ENCODE measurements at regions not wholly inside any gene's neighbourhood (a gene's known extent, or its start where the extent isn't known, plus 50 kb on each side); places are given as distances from the start of the nearest gene placed in this dataset.

DNA sequence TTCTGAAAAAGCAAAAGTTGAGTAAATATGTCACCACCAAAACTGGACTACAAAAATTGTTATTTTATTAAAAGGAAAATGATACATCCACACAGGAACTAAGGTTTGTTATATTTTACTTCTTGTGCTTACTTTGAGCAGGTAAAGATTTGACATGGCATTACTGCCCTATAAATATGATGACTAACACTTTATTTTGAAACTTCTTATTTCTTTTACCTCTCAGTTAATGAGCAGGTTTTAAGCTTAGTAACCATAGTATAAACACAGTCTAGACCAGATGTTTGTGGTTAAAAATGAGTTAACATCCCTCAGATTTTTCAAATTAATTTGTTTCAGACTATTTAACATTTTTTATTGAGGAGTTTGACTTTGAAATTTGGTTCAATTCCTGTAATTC is 862.5 kb upstream of the USP15 start:
- H3K4me1 ChIP-seq (replicated peaks in 1 of 2; ENCODE audit: control insufficient read depth in 2 of 2, insufficient read depth in 2 of 2, low read length in 2 of 2) = no peaks in the 10 kb centered on the region
- no peak for ATAC-seq
- ChIA-PET CTCF (ENCODE audit: low intra/inter-chr PET ratio) (no interaction called here), POLR2A (interaction anchor here (0.6 kb wide), 1 partner anchor 1206 kb away, joined by 3 read pairs; no protein-coding TSS in a partner anchor)
- no peaks in the 10 kb centered on the region for H3K36me3 ChIP-seq (ENCODE audit: control insufficient read depth, insufficient read depth, low read length)
- H3K27ac ChIP-seq (ENCODE audit: extremely low read depth, low read depth, low read length) = no peak overlapping the region
- no peaks in the 10 kb centered on the region for H3K27me3 ChIP-seq (ENCODE audit: control insufficient read depth in 2 of 2, insufficient read depth in 2 of 2, low read length in 2 of 2)
- no peak overlapping the region for H3K9ac ChIP-seq (ENCODE audit: insufficient read depth in 1 of 2, low read depth in 2 of 2, low read length in 2 of 2)
- no peak for FAIRE-seq
- intact Hi-C loops (cut with micrococcal nuclease) (no loop called here), in situ Hi-C loops (cut with MboI) (no loop called here)
- TF ChIP-seq, protein P1, sequence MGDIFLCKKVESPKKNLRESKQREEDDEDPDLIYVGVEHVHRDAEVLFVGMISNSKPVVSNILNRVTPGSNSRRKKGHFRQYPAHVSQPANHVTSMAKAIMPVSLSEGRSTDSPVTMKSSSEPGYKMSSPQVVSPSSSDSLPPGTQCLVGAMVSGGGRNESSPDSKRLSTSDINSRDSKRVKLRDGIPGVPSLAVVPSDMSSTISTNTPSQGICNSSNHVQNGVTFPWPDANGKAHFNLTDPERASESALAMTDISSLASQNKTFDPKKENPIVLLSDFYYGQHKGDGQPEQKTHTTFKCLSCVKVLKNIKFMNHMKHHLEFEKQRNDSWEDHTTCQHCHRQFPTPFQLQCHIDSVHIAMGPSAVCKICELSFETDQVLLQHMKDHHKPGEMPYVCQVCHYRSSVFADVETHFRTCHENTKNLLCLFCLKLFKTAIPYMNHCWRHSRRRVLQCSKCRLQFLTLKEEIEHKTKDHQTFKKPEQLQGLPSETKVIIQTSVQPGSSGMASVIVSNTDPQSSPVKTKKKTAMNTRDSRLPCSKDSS (IDR thresholded peaks at IDR 0.05; ENCODE audit: low read depth, partially characterized antibody) = no peak
- peak; percentile 29; the same call in 1 of the 2 replicates for TF ChIP-seq ZNF316 (IDR thresholded peaks at IDR 0.05)
- no TSS peak for BruUV-seq (replicated peaks)
- H3K79me2 ChIP-seq (ENCODE audit: control insufficient read depth, insufficient read depth, low read length) = no peaks in the 10 kb centered on the region
- no peaks in the 10 kb centered on the region for H4K20me1 ChIP-seq (replicated peaks; ENCODE audit: control insufficient read depth, insufficient read depth, low read length)
- H3K4me2 ChIP-seq (ENCODE audit: insufficient read depth, low read length) = no peak overlapping the region
- DNase-seq (ENCODE audit: extremely low read depth in 1 of 4, low spot score in 3 of 4) = no peak
- H3K9me1 ChIP-seq (ENCODE audit: control insufficient read depth, insufficient read depth, low read length) = no peaks in the 10 kb centered on the region
- H2AFZ ChIP-seq (ENCODE audit: low read depth, low read length) = no peak overlapping the region
- no peaks in the 10 kb centered on the region for H3K9me3 ChIP-seq (replicated peaks; ENCODE audit: control insufficient read depth, insufficient read depth, low read depth, low read length)
- H3K4me3 ChIP-seq = no peak overlapping the region

DNA sequence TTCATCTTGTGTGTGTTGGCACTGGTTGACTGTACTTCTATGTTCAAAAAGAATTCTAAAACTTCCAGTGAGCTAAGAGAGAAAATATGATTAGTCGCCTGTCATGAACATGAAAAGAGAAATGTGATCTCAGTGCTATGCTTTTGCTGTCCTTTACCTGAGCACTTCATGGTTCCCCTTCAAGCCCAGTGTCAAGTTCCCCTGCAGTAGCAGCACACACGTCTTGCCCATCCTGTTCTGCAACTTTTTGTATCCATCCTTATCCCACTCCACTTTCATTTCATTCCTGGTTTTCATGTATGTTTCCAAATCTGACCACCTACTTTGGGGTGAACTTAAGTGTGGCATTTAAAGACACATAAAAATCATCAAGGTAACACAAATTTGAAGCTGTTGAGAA is 848.0 kb upstream of the USP15 start:
- H3K36me3 ChIP-seq (ENCODE audit: control insufficient read depth, insufficient read depth, low read length) = no peaks in the 10 kb centered on the region
- H3K9me1 ChIP-seq (ENCODE audit: control insufficient read depth, insufficient read depth, low read length) = no peaks in the 10 kb centered on the region
- H3K4me2 ChIP-seq (ENCODE audit: insufficient read depth, low read length) = no peak overlapping the region
- no peak overlapping the region for H3K27ac ChIP-seq (ENCODE audit: extremely low read depth, low read depth, low read length)
- H2AFZ ChIP-seq (ENCODE audit: low read depth, low read length) = no peak overlapping the region
- no TSS peak for BruUV-seq (replicated peaks)
- no peaks in the 10 kb centered on the region; the same call in 1 of the 2 replicates for H3K9me3 ChIP-seq (replicated peaks; ENCODE audit: control insufficient read depth, insufficient read depth, low read depth, low read length)
- ChIA-PET CTCF (ENCODE audit: low intra/inter-chr PET ratio) (no interaction called here), POLR2A (no interaction called here)
- ATAC-seq (no peak), FAIRE-seq (no peak), DNase-seq (ENCODE audit: extremely low read depth in 1 of 4, low spot score in 3 of 4) (no peak)
- 0% methylated on average over 2 of the region's 2 CpGs for WGBS (ENCODE audit: insufficient coverage, low coverage, missing lambda C conversion rate)
- no peak overlapping the region for H3K4me3 ChIP-seq
- H4K20me1 ChIP-seq (replicated peaks; ENCODE audit: control insufficient read depth, insufficient read depth, low read length) = no peaks in the 10 kb centered on the region
- H3K4me1 ChIP-seq (replicated peaks in 1 of 2; ENCODE audit: control insufficient read depth in 2 of 2, insufficient read depth in 2 of 2, low read length in 2 of 2) = no peaks in the 10 kb centered on the region
- in situ Hi-C loops (cut with MboI) = no loop called here
- H3K79me2 ChIP-seq (ENCODE audit: control insufficient read depth, insufficient read depth, low read length) = no peaks in the 10 kb centered on the region
- no peak overlapping the region for H3K9ac ChIP-seq (ENCODE audit: insufficient read depth in 1 of 2, low read depth in 2 of 2, low read length in 2 of 2)
- no peaks in the 10 kb centered on the region for H3K27me3 ChIP-seq (ENCODE audit: control insufficient read depth in 2 of 2, insufficient read depth in 2 of 2, low read length in 2 of 2)
- intact Hi-C loops (cut with micrococcal nuclease) = no loop called here
- TF ChIP-seq, protein P2, sequence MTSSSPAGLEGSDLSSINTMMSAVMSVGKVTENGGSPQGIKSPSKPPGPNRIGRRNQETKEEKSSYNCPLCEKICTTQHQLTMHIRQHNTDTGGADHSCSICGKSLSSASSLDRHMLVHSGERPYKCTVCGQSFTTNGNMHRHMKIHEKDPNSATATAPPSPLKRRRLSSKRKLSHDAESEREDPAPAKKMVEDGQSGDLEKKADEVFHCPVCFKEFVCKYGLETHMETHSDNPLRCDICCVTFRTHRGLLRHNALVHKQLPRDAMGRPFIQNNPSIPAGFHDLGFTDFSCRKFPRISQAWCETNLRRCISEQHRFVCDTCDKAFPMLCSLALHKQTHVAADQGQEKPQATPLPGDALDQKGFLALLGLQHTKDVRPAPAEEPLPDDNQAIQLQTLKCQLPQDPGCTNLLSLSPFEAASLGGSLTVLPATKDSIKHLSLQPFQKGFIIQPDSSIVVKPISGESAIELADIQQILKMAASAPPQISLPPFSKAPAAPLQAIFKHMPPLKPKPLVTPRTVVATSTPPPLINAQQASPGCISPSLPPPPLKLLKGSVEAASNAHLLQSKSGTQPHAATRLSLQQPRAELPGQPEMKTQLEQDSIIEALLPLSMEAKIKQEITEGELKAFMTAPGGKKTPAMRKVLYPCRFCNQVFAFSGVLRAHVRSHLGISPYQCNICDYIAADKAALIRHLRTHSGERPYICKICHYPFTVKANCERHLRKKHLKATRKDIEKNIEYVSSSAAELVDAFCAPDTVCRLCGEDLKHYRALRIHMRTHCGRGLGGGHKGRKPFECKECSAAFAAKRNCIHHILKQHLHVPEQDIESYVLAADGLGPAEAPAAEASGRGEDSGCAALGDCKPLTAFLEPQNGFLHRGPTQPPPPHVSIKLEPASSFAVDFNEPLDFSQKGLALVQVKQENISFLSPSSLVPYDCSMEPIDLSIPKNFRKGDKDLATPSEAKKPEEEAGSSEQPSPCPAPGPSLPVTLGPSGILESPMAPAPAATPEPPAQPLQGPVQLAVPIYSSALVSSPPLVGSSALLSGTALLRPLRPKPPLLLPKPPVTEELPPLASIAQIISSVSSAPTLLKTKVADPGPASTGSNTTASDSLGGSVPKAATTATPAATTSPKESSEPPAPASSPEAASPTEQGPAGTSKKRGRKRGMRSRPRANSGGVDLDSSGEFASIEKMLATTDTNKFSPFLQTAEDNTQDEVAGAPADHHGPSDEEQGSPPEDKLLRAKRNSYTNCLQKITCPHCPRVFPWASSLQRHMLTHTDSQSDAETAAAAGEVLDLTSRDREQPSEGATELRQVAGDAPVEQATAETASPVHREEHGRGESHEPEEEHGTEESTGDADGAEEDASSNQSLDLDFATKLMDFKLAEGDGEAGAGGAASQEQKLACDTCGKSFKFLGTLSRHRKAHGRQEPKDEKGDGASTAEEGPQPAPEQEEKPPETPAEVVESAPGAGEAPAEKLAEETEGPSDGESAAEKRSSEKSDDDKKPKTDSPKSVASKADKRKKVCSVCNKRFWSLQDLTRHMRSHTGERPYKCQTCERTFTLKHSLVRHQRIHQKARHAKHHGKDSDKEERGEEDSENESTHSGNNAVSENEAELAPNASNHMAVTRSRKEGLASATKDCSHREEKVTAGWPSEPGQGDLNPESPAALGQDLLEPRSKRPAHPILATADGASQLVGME (CRISPR knock-in tag; IDR thresholded peaks at IDR 0.05) = no peak
- TF ChIP-seq NCOA2 (IDR thresholded peaks at IDR 0.05; ENCODE audit: partially characterized antibody in 2 of 2) (no peak), BRCA1 (IDR thresholded peaks at IDR 0.05) (no peak), BRCA1 (CRISPR knock-in tag; IDR thresholded peaks at IDR 0.05) (no peak), SRSF1 (IDR thresholded peaks at IDR 0.05; ENCODE audit: low read depth, low read length) (no peak), ZNF785 (CRISPR knock-in tag; IDR thresholded peaks at IDR 0.05) (no peak), ZNF707 (CRISPR knock-in tag; conservative IDR thresholded peaks at IDR 0.05) (no peak), ASH1L (IDR thresholded peaks at IDR 0.05; ENCODE audit: borderline replicate concordance, low read depth, partially characterized antibody) (no peak), GABPB1 (CRISPR knock-in tag; IDR thresholded peaks at IDR 0.05) (no peak)

Data from K562 (cell line).